ENCODE measurements at regions not wholly inside any gene's neighbourhood (a gene's known extent, or its start where the extent isn't known, plus 50 kb on each side); places are given as distances from the start of the nearest gene placed in this dataset.

GRCh38 chr5:167565189-167565954, 726.1 kb upstream of the WWC1 start:
- DNase-seq (ENCODE audit: extremely low spot score, insufficient read length, low read depth) = no peak
- no peak for FAIRE-seq

GRCh38 chr5:167570431-167570830, 721.0 kb upstream of the WWC1 start:
- FAIRE-seq (no peak), DNase-seq (ENCODE audit: extremely low spot score, insufficient read length, low read depth) (no peak)

- DNase-seq (ENCODE audit: extremely low spot score, insufficient read length, low read depth) (no peak), FAIRE-seq (no peak)
These were observed 719.6 kb upstream of the WWC1 start for GRCh38 chr5:167571824-167572223.

GRCh38 chr5:167573370-167574127, 717.9 kb upstream of the WWC1 start:
- DNase-seq (ENCODE audit: extremely low spot score, insufficient read length, low read depth) (no peak), FAIRE-seq (no peak)

GRCh38 chr5:167574464-167574863, 717.0 kb upstream of the WWC1 start:
- DNase-seq (ENCODE audit: extremely low spot score, insufficient read length, low read depth) = no peak
- no peak for FAIRE-seq

- FAIRE-seq (no peak), DNase-seq (ENCODE audit: extremely low spot score, insufficient read length, low read depth) (no peak)
These were observed 716.1 kb upstream of the WWC1 start for GRCh38 chr5:167575330-167575729.

DNA sequence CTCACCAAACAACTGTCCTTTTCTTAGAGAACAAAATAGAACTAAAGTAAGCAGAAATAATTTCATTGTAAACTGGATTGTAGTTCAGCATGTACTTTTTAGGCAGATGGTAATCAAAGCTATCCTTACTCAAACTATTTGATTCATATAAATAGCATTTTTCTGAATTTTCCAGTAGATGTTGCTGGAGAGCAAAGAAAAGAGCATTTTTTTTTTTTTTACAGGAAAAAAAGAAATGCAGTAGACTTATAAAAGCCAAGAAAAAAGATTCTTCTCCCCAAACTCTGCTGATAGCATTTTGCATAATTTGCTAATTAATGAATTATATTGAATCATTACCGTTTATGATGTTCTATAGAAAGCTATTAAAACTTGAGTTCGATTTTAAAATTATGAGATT, 715.3 kb upstream of the WWC1 start:
- FAIRE-seq = no peak
- DNase-seq (ENCODE audit: extremely low spot score, insufficient read length, low read depth) = no peak

DNA sequence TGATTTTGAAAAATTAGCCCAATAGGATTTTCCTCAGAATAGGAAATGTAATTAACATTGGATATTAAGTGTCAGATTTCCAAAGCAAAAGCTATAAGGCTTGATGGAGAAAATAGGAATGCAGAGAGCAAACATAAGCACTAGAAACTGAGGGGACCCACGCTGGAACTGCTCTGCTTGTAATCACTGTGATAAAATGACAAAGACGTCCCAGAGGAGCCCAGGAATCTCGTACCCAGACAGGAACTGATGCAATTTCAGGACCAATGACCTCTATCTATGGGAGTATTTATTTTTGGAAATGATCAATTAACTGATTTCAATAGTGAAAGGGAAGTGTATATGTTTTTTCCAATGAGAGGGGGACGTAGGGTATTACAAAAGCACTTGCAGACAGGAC, 714.5 kb upstream of the WWC1 start:
- no peak for DNase-seq (ENCODE audit: extremely low spot score, insufficient read length, low read depth)
- no peak for FAIRE-seq

DNA sequence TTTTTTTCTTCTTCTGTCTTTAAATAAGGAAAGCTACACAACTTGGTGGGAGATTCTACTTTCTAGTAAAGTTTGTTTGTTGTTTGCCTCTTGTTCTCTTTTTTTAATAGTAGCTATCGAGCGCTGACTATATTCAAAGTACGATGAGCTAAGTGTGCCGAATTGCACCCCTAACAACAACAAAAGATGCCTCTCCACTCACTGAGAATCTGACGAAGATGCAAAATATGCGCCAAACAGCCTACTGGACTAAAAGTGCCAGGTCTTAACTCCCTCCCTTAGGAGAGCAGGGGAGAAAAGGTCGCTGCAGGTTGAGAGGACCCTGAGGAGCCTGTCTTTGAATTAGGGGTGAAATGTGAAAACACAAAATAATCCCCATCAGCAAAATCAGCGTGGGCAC, 713.8 kb upstream of the WWC1 start:
- FAIRE-seq (no peak), DNase-seq (ENCODE audit: extremely low spot score, insufficient read length, low read depth) (no peak)

DNA sequence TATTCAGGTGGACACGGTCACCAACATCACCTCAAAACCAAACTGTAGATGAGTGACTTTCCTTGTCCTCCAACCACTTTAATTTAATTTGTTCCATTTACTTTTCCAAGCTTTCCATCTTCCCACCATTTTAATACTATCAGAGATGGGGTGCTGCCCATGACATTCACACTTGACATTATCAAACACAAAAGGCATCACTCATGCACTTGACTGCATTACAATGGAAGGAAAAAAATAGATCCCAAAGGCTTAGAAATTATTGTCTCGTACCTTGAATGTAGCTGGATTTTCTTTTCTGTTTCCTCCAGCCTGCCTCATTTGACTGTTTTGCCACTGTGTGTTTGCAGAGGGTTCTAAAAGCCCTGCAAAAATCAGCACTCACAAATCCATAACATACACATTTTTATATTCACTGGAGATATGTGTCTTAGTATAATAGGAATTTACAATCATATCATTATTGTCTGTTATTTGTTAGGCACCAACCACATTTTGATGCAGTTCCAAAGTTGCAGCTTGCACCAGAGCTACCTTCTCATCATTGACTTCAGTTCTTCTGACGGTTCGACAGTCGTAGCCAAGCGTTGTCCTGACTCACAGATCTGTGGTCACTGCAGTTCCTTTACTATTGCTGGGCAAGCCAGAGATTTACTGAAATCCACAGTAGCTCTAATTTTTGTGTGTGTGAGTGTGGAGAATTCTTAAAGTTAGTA, 712.3 kb upstream of the WWC1 start:
- FAIRE-seq (no peak), DNase-seq (ENCODE audit: extremely low spot score, insufficient read length, low read depth) (no peak)

GRCh38 chr5:167579693-167580055, 711.8 kb upstream of the WWC1 start:
- DNase-seq (ENCODE audit: extremely low spot score, insufficient read length, low read depth) (no peak), FAIRE-seq (no peak)

DNA sequence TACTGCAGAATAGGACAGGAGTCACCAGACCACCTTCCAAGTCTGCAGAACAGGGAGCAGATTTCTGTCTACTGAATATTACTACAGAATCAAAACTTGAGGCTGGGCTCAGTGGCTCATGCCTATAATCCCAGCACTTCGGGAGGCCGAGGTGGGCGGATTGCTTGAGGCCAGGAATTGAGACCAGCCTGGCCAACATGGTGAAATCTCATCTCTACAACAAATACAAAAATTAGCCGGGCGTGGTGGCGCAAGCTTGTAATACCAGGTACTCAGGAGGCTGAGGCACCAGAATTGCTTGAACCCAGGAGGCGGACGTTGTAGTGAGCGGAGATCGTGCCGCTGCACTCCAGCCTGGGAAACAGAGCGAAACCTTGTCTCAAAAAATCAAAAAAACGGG, 710.8 kb upstream of the WWC1 start:
- FAIRE-seq = no peak

GRCh38 chr5:167582283-167582682, 709.2 kb upstream of the WWC1 start:
- no peak for FAIRE-seq
- no peak for DNase-seq (ENCODE audit: extremely low spot score, insufficient read length, low read depth)

More for the DNA sequence above, 710.8 kb upstream of the WWC1 start:
- no peak for DNase-seq (ENCODE audit: extremely low spot score, insufficient read length, low read depth)

DNA sequence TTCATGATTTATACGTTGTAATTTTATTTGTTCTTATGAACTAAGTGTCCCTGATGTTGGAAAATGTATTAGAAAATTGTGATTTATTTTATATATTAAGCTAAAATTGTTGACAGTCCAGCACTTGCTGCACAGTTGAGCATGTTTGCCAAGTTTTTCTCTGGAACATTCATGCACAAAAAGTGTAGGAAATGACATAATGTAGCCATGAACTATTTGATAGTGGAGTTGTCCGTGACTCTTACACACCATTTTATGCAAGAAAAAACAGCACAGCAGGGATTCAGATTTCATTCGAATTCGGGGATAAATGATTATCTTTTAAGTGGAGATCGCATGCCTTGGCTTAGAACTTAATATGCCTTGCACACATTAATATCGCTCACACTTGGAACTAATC, 708.6 kb upstream of the WWC1 start:
- DNase-seq (ENCODE audit: extremely low spot score, insufficient read length, low read depth) (no peak), FAIRE-seq (no peak)

- FAIRE-seq (no peak), DNase-seq (ENCODE audit: extremely low spot score, insufficient read length, low read depth) (no peak)
These were observed 706.3 kb upstream of the WWC1 start for GRCh38 chr5:167585184-167585583.

DNA sequence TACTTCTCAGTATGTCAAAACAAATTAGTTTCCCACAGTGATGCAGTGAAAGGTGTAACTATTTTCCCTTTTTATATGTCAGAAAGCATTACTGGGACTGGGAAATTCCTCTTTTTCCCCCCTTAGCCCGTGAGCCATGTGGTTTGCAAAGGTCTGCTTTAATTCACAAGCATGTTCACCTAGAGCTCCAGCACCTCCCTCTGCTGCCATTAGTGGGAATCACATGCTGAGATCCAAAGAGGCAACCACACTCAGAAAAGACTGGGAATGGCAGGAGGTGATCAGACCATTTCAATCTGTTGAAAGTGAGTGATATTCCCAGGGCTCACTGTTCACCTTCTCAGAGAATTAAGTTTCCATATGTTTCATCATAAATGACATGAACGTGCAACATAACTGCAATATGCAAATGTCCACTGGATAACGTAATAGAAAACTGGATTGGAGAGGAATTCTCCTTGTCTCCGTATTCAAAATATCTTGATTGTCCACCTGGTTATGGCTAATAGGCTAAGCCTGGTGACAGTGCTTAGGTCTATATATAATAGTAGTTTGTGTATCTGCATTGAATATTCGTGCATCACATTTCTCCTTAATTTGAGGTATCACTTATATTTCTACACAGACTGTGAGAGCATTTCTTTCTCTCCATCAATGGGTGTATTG, 703.5 kb upstream of the WWC1 start:
- FAIRE-seq (no peak), DNase-seq (ENCODE audit: extremely low spot score, insufficient read length, low read depth) (no peak)

- FAIRE-seq (no peak), DNase-seq (ENCODE audit: extremely low spot score, insufficient read length, low read depth) (no peak)
These were observed 699.3 kb upstream of the WWC1 start for GRCh38 chr5:167592114-167592513.

DNA sequence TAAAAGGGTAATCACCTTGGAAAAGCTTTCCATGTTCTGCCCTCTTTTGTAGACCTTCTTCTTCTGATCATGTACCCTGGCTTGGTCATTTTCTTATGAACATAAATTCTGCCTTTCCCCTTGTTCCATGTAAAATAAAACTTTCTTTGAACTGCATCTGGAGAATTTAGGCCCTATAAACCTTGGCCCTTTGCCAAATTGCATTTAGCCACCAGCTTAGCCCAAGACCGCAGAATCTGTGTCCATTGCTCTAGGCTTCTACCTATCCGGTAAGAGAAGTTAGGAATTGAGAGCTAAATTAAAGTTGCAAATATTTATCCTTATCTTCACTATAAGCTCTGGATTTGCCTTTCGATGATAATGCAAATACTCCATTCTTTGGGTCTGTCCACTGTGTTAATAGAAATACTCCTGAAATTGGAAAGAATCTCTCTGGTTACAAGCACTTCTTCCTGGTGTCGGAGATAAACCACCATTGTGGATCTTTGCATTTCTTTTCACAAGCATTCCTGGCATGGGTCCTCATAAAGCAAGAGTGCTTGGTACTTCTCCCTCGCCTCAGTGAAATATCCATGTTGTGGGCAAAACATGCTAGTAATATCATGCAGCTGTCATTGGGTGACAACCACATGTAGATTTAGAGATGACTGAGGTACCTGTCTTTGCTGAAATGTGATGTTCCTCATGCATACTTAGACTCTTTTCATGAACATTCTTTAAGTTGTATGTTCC, 698.0 kb upstream of the WWC1 start:
- no peak for DNase-seq (ENCODE audit: extremely low spot score, insufficient read length, low read depth)
- FAIRE-seq = no peak

GRCh38 chr5:167594061-167594435, 697.4 kb upstream of the WWC1 start:
- no peak for FAIRE-seq
- no peak for DNase-seq (ENCODE audit: extremely low spot score, insufficient read length, low read depth)

GRCh38 chr5:167594750-167595149, 696.7 kb upstream of the WWC1 start:
- DNase-seq (ENCODE audit: extremely low spot score, insufficient read length, low read depth) (no peak), FAIRE-seq (no peak)

Measured in GM18507 (cell line).